IPS-NIHi7 (cell line): ENCODE measurements at regions not wholly inside any gene's neighbourhood (a gene's known extent, or its start where the extent isn't known, plus 50 kb on each side); places are given as distances from the start of the nearest gene placed in this dataset.

Experiments used
- DNase-seq: peaks from one replicate; pipeline ENCODE4 v3.0.0; 2012; ENCODE audit warnings: mixed read lengths; ENCODE audit errors: extremely low spot score

DNA sequence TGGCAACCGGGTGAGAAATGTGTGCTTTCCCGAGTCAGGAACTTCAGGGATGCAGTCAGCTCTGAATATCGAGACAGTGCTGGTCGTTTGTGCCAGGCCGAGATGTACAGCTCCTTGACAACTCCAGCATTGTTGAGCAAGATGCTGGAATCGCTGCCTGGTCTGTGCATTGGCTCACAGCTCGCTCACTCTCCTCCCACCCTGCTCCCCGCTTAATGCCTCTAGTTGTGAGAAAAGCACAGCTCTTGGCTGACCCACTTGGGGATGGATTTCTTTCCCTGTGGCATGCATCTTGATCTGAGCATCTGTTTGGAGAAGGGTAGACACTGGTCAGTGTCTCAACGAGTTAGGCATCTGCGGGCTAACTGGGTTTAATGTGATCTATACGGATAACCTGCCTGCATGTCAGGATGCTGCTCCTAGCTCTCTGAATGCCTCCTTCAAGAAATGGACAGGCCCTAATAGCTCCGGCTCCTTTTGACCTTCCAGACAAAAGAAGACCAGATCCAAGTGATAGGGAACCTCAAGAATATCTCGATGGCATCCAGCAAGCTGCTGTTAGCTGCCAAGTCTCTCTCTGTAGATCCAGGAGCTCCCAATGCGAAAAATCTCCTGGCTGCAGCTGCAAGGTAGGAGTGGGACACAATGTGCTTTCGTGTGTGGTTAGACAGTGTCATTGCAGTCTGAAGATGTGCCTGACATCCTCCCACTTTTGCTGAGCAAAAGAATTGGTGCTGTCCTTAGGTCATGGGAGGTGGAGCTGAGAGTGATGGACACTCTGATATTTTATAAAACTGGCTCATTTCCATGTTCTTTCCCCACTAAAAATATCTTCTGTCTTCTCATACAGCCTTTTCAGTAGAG is 302.2 kb upstream of the TPM1 start:
- DNase-seq: no peak

DNA sequence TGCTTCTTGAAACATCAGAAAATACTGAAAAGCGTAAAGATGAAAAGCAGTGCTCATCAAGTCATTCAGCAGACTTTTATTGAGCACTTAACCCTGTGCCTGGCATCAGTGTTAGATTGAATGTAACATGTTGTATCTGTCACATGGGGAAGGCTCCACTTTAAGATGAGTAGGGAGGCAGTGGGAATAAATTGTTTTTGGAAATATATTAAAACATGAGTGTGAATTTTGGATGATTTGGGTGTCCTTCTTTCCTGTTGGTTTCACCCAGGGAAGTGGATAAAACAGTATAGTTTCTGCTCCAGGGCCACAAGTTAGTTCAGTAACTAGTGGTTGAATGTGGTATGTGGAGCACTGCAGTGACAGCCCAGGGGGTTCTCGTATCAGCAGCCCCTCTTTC is 301.4 kb upstream of the TPM1 start:
- no peak for DNase-seq

DNA sequence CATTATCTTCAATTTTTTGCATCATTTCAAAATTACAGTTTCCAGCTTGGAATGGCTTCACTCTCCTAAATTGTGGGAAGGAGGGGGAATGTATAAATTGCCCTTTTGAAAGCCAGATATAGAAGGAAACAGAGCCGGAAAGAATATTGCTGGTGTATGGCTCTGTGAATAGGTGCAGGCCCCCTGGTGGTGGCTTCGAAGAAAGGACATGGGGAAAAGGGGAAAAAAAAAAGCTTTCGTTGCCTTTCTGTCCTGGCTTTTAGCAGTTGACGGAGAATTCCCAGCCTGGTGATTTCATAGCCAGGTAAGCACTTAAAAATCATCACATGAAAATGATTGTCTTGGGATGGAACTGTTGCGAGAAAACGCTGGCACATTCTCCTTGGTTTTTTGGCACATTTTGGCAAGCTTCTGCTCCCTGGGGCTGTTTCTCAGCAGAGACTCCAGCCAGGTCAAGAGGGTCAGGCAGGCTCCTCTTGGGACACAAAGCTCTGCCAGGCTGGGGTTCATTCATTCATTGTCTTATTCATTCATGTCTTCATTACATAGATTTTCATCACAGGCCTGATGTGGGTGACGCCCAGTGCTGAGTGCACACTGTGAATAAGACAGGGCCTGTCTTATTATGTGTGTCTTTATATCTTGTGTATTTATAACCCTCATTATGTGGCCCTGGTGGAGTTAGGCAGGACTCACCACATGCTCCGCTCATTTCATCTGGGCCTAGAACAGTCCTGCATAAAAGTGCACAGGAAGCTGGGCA is 300.0 kb upstream of the TPM1 start:
- peak; percentile 74 for DNase-seq

DNA sequence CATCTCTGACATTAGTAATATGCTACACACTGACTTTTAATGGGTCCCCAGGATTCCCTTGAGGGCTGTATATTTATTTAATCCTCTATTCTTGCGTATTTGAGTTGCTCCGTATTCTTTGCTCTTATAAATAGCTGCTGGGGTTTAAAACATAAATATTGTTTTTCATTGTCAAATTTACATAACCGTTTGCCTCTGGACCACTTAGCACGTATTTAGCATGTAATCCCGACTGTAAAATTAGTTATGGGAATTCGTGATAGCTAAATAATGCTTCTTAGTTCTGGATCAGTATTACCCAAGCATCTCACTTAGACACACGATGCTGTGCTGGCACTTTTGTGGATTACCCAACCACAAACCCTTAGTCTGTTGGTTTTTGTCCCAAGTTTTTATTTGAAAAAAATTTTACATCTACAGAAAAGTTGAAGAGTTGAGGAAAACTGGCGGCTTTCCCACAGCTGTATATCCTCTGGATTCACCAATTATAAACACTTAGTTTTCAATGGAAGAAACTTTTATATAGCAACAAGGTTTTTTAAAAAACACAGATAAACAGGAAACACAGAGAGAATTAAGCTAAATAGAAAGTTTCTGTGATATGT is 296.8 kb upstream of the TPM1 start:
- no peak for DNase-seq

DNA sequence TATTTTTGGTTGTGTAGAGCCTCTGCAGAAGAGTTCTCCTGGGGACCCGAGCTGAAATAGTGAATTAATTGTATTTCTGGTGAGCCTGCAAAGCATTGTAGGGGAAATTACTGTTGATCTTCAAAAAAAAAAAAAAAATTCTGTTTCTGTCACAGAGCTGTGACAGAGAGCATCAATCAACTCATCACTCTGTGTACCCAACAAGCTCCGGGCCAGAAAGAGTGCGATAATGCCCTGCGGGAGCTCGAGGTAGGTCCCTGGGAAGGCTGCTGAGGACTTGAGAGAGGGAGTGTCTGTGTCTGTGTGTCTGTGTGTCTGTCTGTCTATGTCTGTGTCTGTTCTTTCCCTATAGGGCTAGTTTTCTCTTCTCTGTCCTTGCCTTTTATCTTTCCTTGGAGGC is 294.4 kb upstream of the TPM1 start:
- DNase-seq: no peak

DNA sequence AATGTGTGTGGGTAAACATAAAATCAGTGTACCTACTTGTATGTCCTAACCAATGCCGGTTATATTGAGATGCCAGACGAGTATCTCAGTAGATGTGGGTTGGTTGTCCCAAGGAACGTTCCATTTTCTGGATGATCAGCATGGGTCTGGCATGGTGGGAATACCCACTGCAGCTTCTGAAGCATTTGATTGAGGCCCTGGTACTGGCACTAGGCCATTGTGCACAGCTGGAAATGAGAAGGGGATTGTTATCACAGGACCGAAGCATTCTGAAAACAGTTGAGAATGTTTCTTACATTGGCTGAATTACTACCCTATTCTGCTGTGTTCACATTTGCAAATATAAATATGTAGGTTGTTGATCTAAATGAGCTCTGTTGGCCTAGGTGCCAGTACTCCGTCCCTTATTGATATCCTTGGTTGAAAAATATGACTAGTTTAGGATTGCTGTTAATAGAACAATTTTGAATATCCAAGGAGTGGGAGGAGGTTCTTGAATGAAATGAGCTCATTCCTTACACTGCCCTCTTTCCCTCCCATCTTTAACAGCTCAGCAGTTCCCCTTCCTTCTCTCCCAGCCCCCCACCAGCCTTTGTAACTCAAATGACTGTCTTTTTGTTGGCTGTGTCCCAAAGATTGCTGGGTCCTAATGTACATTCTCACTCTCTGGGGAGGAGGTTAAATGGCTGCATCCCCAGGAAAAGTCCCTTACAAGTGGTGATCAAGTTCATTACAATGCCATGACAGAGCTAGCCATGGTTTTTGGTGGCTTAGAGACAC is 293.3 kb upstream of the TPM1 start:
- peak; percentile 29 for DNase-seq

DNA sequence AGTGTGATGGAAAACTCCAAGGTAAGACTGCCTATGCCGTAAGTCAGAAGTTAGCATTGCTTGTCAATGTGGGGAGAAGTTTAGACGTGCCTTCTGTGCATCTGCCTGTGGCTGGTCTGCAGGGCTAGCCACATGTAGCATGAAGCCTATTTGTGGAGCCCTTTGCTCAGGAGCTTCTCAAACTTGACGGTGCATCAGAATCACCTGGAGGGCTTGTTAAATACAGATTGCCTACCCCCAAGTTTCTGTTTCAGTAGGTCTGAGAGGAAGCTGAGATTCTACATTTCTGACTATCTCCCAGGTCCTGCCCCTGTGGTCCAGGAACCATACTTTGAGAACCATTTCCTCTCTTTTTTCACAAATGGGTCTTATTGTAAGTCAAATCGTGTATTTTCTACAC is 292.1 kb upstream of the TPM1 start:
- no peak for DNase-seq

DNA sequence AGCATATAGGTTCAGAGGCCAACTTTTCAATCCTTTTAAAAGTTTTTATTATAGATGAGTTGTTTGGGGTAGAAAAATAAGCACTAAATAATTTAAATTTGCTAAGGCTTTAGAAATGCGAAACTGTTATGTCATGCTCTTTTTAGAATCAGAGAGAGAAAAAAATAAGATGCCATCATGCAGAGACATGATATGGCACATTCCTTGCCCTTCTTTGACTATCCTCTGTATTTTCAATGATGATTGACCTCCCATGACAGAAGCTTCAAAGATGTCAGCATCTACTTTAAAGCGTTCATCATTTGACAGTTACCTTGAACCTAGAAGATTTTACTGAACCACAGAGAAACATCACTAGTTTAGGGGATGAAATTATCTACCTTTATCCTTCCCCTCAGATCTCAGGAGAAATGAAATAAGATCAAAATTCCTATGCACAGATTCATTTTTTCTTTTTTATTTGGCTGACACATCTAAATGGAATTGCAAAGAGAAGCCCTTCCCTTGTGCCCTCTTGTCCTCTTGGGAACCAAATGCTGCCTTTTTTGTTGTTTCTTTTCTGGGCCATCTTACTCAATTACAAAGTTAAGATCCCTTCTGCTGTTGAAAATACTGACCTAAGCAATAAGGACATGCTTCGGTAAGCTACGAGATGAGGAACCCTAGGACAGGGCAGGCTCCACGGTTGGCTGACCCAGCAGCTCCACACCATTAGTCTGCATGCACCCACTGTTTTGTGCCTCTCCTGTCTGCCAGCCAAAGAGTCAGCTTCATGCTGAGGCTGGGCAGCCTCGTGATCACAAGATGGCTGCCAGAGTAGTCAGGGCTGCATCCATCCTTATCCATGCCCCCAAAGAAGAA is 289.7 kb upstream of the TPM1 start:
- no peak for DNase-seq

DNA sequence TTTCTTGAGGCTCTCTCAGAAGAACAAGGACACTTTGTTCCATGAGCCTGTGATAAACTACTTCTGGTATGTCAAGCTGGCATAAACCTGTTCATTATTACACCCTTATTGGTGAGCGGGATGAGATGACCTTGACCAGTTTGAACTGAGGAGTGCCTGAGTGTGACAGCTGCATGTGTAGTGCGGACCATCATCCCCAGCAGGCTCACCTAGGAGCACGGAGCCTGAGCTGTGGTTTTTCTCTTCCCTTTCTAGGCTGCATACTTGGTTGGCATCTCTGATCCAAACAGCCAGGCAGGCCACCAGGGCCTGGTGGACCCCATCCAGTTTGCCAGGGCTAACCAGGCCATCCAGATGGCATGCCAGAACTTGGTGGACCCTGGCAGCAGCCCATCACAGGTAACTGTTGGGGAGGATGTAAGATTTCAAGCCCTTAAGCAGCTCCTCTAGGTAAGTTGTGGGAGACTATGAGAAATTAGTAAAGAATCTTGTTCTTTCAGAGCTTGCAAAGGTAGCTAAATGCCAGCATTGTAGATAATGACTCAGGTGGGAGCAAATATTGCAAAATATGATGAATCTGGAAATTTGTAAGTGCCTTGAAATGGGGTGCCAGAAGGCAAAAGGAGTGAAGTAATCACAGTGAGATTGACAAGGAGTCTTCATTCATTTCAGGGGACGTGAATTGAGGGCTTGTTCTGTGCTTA is 288.9 kb upstream of the TPM1 start:
- DNase-seq: no peak

DNA sequence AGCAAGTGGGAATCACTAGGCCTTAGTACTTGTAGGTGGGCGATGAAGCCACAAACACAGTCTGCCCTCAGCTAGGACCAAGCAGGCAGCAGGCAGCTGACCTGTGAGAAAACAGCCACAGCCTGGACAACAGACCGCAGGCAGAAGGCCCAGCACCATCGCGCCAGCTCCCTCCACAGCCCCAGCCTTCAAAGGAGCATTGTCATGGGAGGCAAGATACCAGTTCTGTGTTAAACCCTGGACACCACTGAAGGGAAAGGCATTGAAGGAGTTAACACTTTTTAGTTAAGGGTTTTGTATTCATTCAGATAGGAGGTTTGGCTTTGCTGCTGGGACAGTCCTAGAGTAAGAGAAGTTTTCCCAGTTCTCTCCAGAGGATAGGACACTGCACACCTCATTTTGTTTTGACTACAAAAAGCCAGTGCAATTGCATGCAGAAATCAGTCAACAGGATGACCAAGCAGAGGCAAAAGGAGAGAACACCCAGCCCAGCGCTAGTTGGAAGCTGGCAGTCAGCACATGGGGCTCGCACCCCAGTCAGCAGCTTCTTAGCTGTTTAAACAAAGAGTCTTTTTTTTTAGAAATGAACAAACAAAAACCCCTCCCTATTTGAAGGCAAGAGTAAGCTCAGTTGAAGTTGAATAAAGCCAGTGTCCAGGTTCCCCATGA is 286.1 kb upstream of the TPM1 start:
- DNase-seq: no peak

DNA sequence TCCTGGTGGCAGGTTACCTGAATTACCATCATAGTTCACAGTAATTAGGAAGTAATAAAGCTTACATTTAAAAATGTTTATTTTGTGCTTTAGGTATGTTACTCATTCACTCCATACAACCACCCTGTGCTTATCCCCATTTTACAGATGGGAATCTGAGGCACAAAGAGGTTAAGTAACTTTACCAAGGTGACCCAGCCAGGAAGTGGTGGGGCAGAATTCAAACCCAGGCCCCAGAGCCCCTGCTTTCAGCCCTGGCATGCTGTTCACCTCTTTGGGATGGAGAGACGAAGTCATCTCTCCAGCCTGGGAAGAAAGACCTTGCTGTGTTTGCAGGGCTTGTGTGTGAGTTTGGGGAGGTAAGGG is 285.6 kb upstream of the TPM1 start:
- DNase-seq: no peak

DNA sequence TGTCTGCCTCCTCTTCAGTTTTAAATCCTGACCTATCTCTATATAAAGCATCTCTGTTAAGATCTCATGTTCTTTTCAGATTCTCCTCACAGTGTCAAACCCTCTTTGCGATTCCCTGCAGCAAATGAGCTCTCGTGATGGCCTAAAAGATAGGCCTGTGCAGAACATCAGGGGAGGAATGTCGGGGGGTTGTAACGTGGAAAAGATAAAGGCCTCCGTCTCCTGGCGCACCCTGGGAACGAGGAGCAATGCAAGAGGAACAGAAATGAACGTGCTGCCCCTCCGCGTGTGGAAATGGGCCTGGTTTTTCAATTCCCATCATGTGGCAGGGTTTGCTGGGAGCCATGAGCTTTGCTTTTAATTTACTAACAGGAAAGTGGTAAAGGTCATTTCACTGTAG is 285.0 kb upstream of the TPM1 start:
- no peak for DNase-seq

DNA sequence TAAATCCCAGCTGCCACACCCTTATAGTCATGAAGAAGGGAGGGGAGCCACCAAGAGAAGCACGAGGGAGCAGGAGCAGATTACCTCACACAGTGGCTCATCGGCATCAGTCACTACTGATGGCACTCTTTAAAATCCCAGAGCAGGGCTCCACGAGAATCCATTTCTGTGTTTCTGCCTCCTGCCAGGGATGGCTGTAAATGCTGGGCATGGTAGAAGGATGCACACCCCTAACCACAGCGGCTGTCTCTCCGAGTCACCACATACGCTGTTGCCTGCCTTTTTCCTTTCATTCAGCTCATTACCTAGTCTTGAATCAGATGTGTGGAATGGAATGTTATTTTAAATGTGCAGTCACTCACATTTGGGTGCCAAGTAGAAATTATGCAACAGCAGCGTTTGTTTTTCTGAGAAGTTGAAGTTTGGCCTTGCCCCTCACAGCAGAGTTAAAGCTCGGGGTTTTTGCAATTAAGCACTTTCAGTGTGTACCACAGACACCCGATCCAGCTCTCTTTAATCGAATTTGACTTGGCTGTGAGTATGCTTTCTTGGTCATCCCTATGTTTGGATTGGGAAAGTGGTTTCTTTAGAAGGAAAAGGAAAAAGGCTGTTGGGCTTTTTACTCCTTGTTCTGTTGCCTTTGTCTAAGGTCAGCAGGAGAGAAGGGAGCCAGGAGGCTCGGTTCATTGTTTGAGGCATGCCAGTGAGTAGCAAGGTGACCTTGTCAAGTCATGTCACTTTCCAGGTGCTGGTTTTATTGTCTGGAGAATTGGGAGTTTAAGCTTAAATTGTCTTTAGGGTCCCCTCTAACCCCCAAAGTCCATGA is 284.2 kb upstream of the TPM1 start:
- peak; percentile 43 for DNase-seq

DNA sequence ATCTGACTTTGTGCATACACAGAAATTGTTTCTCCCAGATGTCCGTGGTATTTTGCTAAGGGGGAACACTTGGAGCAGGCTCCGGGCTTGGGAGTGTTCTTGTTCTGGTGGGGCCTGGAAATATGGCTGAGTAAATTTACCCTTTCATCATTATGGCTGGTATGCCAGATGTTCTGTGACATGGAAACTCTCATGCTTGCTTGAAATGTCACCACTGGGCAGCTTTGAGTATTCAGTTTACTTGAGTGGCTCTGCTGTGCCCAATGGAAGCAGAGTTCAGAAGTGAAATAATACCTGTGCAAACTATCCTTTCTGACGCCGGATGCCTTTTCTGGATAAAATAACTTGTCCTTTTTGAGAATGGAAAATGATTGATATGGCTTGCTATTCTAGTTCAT is 283.6 kb upstream of the TPM1 start:
- no peak for DNase-seq

DNA sequence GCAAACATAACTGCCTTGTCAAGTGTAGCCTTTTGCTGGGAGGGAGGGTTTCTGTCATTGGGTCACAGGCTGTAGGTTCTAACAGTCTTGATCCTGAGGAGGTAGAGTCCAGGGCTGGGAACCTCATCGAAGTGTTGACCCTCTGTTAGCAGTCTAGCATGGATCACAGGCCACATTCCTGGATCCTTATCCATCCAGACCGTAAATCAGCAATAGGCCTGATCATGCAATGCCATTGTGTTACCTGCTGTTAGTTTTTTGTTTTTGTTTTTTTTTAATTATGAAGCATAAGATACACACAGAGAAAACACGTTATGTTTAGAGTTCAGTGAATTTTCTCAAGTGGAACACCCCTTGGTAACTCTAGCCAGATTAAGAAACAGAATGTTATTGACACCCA is 282.0 kb upstream of the TPM1 start:
- DNase-seq: no peak

DNA sequence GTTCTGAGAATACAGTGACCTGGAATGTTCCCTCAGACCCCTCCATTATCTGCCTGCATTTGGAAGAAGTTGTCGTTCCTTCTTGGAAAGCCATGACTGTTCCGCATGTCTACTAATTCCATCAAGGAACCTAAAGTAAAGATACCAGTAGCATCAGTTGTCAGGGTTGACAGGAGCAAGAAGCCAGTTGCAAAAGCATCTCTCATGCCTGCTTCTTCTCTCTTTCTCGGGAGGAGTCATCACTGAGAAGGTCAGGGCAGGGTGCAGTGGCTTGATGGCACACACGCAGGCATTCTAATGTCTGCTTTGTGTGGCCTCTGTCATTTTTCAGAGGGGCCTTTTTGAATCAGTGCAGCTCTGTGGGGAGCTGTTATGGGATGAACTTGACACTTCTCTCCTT is 276.6 kb upstream of the TPM1 start:
- DNase-seq: no peak

DNA sequence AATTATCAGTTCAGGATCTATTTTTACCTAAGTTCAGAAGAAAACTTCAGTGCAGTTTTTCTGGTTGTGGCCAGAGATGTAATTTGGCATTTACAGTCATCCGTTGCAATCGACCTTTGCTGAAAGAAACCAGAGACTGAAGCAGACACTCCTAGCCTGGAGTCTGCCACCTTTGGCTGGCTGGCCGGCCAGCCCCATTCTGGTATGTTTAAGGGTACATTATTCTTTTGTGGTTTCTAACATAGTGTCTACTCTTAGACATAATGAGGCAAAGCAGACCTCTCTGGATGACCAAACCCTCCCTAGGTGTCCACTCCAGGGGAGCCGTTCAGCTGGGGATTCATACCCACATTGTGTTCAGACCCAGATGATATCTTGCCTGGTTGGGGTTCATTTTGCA is 275.9 kb upstream of the TPM1 start:
- no peak for DNase-seq

DNA sequence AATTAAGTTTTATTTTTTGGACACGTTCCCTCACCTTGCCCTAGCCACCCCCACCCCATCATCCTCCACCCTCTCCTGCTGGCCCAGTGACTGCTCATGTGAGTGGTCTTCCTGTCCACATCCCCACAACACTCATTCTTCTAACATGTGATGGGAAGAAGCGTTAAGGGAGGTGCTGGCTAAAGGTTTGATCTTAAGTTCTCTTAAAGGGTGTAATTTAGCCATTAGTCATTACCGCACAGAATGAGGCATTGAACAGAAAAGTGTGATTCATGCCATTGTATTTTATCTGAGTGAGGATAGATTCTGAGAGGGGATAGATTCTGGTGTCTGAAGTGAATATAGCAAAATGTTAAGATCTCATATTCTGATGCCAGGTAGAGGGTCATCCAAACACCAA is 272.9 kb upstream of the TPM1 start:
- no peak for DNase-seq

DNA sequence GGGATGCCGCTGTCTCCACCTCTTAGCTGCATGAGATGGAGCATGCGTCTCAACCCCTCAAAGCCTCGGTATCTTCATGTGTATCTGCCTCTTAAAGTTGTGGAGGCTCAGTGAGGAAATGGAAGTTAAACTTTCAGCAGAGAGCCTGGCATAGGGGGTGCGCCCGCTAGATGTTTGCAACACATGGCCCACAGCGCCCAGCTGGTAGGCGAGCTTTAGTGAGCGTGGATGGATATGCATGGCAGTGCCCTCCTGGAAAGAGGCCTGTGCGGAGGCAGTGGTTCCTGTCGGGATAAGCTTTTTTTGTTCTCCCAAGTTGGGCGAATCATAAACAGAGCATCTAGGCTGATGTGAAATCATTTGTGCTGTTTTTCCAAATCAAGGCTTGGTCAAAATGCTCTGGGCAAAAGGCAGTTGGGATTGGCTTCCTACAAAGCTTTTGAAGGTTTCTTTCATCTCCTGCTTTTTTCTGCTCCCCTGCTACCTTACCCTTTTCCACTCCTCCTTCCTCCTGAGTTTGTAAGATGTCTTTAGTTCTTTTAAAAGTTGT is 272.4 kb upstream of the TPM1 start:
- no peak for DNase-seq
